ENCODE measurements at regions not wholly inside any gene's neighbourhood (a gene's known extent, or its start where the extent isn't known, plus 50 kb on each side); places are given as distances from the start of the nearest gene placed in this dataset.

DNA sequence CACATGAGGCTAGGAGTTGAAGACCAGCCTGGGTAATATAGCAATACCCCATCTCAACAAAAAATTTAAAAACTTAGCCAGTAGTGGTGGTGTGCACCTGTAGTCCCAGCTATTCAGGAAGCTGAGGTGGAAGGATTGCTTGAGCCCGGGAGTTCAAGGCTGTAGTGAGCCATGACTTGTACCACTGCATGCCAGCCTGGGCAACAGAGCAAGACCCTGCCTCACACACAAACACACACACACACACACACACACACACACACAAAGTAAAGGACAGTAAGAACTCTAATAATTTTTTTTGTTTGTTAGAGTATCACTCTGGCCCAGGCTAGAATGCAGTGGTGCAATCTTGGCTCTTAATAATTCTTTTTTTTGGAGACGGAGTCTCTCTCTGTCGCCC is 138.0 kb upstream of the SOD1 start:
- H3K27ac Mint-ChIP-seq (ENCODE audit: unreplicated experiment) = no peak overlapping the region

DNA sequence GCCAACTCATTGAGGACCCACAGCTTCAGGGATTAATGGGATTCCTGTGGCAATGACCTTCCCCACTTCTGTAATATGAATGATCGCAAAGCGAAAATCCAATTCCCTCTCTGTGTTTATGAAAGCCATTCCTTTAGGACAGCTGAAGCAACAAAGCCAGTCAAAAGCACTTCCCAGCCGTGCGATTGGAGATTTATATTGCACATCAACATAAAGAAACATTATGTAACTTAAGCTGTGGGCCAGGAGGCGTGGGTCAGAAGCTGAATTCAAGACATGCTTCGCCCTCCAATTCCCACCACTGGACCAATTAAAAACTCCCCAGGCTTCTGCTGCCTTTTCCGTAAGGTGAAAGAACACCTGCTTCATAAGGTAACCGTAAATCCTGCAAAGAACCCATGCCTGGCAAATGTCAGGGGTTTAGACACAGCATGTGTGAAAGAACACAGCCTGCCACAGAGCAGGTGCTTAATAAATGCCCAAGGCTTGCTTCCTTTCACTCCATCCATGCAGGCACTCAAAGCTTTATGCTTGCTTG is 138.9 kb upstream of the SOD1 start:
- Mint-ChIP-seq H3K4me1 (ENCODE audit: unreplicated experiment) (peaks cover 44% of the 10 kb centered on the region), H3K27me3 (ENCODE audit: unreplicated experiment) (no peaks in the 10 kb centered on the region), H3K4me3 (ENCODE audit: unreplicated experiment) (no peak overlapping the region), H3K9me3 (ENCODE audit: unreplicated experiment) (no peaks in the 10 kb centered on the region), H3K36me3 (ENCODE audit: unreplicated experiment) (no peaks in the 10 kb centered on the region), H3K27ac (ENCODE audit: unreplicated experiment) (peak overlapping the region; percentile 81)
- DNase-seq (ENCODE audit: extremely low spot score, unreplicated experiment) = no peak
- TF ChIP-seq, protein P1, sequence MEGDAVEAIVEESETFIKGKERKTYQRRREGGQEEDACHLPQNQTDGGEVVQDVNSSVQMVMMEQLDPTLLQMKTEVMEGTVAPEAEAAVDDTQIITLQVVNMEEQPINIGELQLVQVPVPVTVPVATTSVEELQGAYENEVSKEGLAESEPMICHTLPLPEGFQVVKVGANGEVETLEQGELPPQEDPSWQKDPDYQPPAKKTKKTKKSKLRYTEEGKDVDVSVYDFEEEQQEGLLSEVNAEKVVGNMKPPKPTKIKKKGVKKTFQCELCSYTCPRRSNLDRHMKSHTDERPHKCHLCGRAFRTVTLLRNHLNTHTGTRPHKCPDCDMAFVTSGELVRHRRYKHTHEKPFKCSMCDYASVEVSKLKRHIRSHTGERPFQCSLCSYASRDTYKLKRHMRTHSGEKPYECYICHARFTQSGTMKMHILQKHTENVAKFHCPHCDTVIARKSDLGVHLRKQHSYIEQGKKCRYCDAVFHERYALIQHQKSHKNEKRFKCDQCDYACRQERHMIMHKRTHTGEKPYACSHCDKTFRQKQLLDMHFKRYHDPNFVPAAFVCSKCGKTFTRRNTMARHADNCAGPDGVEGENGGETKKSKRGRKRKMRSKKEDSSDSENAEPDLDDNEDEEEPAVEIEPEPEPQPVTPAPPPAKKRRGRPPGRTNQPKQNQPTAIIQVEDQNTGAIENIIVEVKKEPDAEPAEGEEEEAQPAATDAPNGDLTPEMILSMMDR (IDR thresholded peaks at IDR 0.05) = no peak

More for the DNA sequence above, 138.0 kb upstream of the SOD1 start:
- no peaks in the 10 kb centered on the region for H3K27me3 Mint-ChIP-seq (ENCODE audit: unreplicated experiment)
- H3K4me1 Mint-ChIP-seq (ENCODE audit: unreplicated experiment) = peaks cover 53% of the 10 kb centered on the region
- no peaks in the 10 kb centered on the region for H3K9me3 Mint-ChIP-seq (ENCODE audit: unreplicated experiment)
- H3K36me3 Mint-ChIP-seq (ENCODE audit: unreplicated experiment) = no peaks in the 10 kb centered on the region
- TF ChIP-seq, protein P1 (IDR thresholded peaks at IDR 0.05) = no peak
- DNase-seq (ENCODE audit: extremely low spot score, unreplicated experiment) = no peak
- H3K4me3 Mint-ChIP-seq (ENCODE audit: unreplicated experiment) = no peak overlapping the region

DNA sequence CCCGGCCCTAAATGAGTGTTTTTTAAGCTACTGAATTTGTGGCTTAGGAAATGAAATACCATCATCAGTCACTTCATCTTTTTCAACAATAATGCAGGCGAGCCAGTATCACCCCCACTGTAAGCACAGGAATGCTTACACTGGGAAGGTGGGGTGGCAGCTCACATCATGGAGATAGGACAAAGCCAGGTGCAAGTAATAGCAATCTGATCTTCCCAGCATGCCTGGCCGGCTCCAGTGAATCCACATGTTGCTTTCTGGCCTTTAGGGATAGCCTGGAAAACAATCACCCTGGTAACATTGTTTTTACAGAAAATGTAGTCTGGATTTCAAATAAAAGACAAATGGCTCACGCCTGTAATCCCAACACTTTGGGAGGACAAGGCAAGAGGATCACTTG is 140.9 kb upstream of the SOD1 start:
- Mint-ChIP-seq H3K9me3 (ENCODE audit: unreplicated experiment) (no peaks in the 10 kb centered on the region), H3K36me3 (ENCODE audit: unreplicated experiment) (no peaks in the 10 kb centered on the region), H3K27ac (ENCODE audit: unreplicated experiment) (no peak overlapping the region)

DNA sequence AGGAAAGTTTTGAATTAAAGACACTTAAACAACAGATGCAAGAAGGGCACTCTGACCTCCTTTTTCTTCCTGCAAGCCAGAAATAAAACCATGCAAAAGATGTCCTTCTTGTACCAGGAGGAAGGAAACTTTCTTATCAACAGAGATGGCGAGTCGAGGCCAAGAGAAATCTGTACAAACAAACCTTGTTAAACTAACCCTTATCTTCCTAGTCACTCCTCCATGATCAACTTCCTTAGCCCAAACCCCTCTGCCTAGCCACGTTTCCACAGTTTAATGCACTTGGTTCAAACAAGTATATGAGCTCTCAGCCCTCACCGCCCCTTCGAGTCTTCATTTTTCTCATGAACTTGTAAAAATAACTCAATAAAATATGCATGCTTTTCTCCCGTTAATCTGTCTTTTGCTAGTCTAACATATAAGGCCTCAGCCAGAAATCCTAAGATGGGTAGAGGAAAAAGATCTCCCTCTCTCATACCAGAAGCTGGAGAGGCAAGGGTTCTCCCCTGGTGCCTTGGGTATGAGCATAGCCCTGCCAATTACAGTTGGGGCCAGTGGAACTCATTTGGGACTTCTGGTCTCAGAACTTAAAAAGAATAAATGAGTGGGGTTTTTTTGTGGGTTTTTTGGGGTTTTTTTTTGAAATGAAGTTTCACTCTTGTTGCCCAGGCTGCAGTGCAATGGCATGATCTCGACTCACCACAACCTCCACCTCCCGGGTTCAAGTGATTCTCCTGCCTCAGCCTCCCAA is 141.7 kb upstream of the SOD1 start:
- DNase-seq (ENCODE audit: extremely low spot score, unreplicated experiment) = no peak
- Mint-ChIP-seq H3K4me3 (ENCODE audit: unreplicated experiment) (no peak overlapping the region), H3K27ac (ENCODE audit: unreplicated experiment) (no peak overlapping the region), H3K27me3 (ENCODE audit: unreplicated experiment) (no peaks in the 10 kb centered on the region), H3K9me3 (ENCODE audit: unreplicated experiment) (no peaks in the 10 kb centered on the region), H3K36me3 (ENCODE audit: unreplicated experiment) (no peaks in the 10 kb centered on the region), H3K4me1 (ENCODE audit: unreplicated experiment) (peaks cover 36% of the 10 kb centered on the region)
- TF ChIP-seq, protein P1 (IDR thresholded peaks at IDR 0.05) = no peak

More for the DNA sequence above, 140.9 kb upstream of the SOD1 start:
- Mint-ChIP-seq H3K27me3 (ENCODE audit: unreplicated experiment) (no peaks in the 10 kb centered on the region), H3K4me3 (ENCODE audit: unreplicated experiment) (no peak overlapping the region), H3K4me1 (ENCODE audit: unreplicated experiment) (peaks cover 38% of the 10 kb centered on the region)
- TF ChIP-seq, protein P1 (IDR thresholded peaks at IDR 0.05) = no peak
- no peak for DNase-seq (ENCODE audit: extremely low spot score, unreplicated experiment)

DNA sequence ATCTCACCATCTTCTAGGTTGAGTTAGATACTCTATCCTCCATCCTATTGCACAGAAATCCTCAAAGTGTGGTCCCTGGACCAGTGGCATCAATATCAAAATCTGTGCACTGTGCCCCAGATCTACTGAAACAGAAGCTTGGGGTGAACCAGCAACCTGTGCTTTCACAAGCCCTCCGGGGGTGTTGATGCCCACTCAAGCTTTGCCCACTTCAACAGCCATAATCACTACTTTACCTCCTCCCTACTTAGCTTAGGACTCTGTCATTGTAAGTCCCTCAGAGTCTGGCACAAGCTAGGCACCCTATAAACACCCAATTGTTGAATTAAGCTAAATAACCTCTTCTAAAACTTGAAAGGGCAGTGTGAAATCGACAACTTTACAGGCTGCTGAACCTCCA is 144.2 kb upstream of the SOD1 start:
- Mint-ChIP-seq H3K27me3 (ENCODE audit: unreplicated experiment) (no peaks in the 10 kb centered on the region), H3K4me3 (ENCODE audit: unreplicated experiment) (no peak overlapping the region), H3K36me3 (ENCODE audit: unreplicated experiment) (no peaks in the 10 kb centered on the region), H3K27ac (ENCODE audit: unreplicated experiment) (no peak overlapping the region), H3K4me1 (ENCODE audit: unreplicated experiment) (peaks cover 24% of the 10 kb centered on the region), H3K9me3 (ENCODE audit: unreplicated experiment) (no peaks in the 10 kb centered on the region)
- TF ChIP-seq, protein P1 (IDR thresholded peaks at IDR 0.05) = no peak
- no peak for DNase-seq (ENCODE audit: extremely low spot score, unreplicated experiment)

Measured in osteocyte (in vitro differentiated cells).